Cardiac muscle cell (in vitro differentiated cells and primary cell): ENCODE measurements at regions not wholly inside any gene's neighbourhood (a gene's known extent, or its start where the extent isn't known, plus 50 kb on each side); places are given as distances from the start of the nearest gene placed in this dataset.

ENCODE experiments used
- DNase-seq, 2 donors: peaks; one replicate each; pipeline versions ENCODE4 v3.0.0 to v3.0.0-alpha.2; 2010 to 2017; ENCODE audit warnings: low read depth in 1 of 2, low spot score in 1 of 2
- H3K27ac ChIP-seq: fragments of 200-600 bp; sonication (generic); 2 replicates; pipeline ENCODE4 v1.5.1; 2016
- H3K27me3 ChIP-seq: fragments of 200-600 bp; sonication (generic); 2 replicates; pipeline ENCODE4 v1.6.0; 2016; ENCODE audit warnings: control low read depth
- H3K36me3 ChIP-seq: fragments of 200-600 bp; sonication (generic); 2 replicates; pipeline ENCODE4 v1.5.1; 2016; ENCODE audit warnings: control low read depth
- H3K4me1 ChIP-seq: fragments of 200-600 bp; sonication (generic); 2 replicates; pipeline ENCODE4 v1.8.1; 2017; ENCODE audit warnings: low read depth, mild to moderate bottlenecking, mixed run types
- H3K4me3 ChIP-seq: fragments of 200-600 bp; sonication (generic); 2 replicates; pipeline ENCODE4 v1.5.1; 2016; ENCODE audit warnings: mild to moderate bottlenecking
- H3K9me3 ChIP-seq: fragments of 200-600 bp; sonication (generic); 2 replicates; pipeline ENCODE4 v1.5.1; 2017; ENCODE audit warnings: low read depth, mild to moderate bottlenecking, control low read depth
- CTCF ChIP-seq: IDR thresholded peaks from 2 replicates; pipeline ENCODE4 v1.5.1; 2012; ENCODE audit warnings: low read depth, mild to moderate bottlenecking, low read length

GRCh38 chrX:55546956-55547355 is 57.3 kb upstream of the USP51 start:
- no peak for TF ChIP-seq CTCF
- Histone ChIP-seq H3K4me1 (no peaks in the 10 kb centered on the region), H3K9me3 (no peaks in the 10 kb centered on the region), H3K36me3 (no peaks in the 10 kb centered on the region), H3K27ac (no peak overlapping the region), H3K4me3 (no peak overlapping the region), H3K27me3 (no peaks in the 10 kb centered on the region)
- DNase-seq = peak in 1 of 2 donors; percentile 19
